BJ (cell line): ENCODE measurements at regions not wholly inside any gene's neighbourhood (a gene's known extent, or its start where the extent isn't known, plus 50 kb on each side); places are given as distances from the start of the nearest gene placed in this dataset.

Experiments
- CTCF ChIA-PET: fragments of 350-600 bp; formaldehyde crosslinking; extraction: SDS; loops from one replicate; lab custom pipeline; 2021; ENCODE audit warnings: antibody characterized with exemption, inconsistent platforms; lab: Yijun Ruan, JAX
- POLR2A ChIA-PET: fragments of 300-600 bp; sonication (Branson Sonifier 250); formaldehyde crosslinking; extraction: SDS; loops from one replicate; lab custom pipeline; 2021; ENCODE audit warnings: antibody characterized with exemption; lab: Charles Lee
- DNase-seq: peaks from one replicate; pipeline ENCODE4 v3.0.0-alpha.2; 2011; ENCODE audit warnings: low read depth
- H3K27me3 ChIP-seq: 2 replicates; pipeline ENCODE4 v1.6.0; 2011; ENCODE audit warnings: low read length; ENCODE audit not compliant: control insufficient read depth, insufficient read depth
- H3K36me3 ChIP-seq: 2 replicates; pipeline ENCODE4 v1.5.1; 2011; ENCODE audit warnings: low read length; ENCODE audit not compliant: control insufficient read depth, insufficient read depth
- H3K4me3 ChIP-seq: 2 replicates; pipeline ENCODE4 v1.5.1; 2011; ENCODE audit warnings: low read depth, mild to moderate bottlenecking, control low read depth, low read length
- TF ChIP-seq, protein P1 (sequence below): IDR thresholded peaks from 2 replicates; pipeline ENCODE4 v1.5.1; 2011; ENCODE audit warnings: low read depth, mild to moderate bottlenecking, control low read depth, inconsistent platforms, low read length, moderate library complexity; ENCODE audit not compliant: insufficient read depth

DNA sequence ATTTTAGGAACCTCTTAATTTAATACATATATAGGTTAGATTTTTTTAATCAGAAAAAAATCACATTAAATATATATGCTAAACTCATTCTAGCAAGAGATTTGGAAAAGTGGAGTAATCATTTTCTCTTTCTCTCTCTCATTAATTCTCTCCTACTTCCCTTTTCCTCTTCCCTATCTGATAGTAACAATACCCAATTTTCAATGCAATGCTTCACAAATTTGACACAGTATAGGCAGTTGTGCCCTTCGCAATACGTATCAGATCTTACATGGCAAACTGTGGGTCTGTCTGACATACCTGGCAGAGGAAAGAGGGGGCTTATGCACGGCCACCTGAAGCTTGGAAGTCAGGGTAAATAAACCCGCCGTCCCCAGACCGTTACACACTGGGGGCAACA lies 444.3 kb downstream of the NBAS start:
- Histone ChIP-seq H3K36me3 (no peaks in the 10 kb centered on the region), H3K4me3 (no peak overlapping the region), H3K27me3 (no peaks in the 10 kb centered on the region)
- CTCF ChIA-PET = interaction anchor here (0.6 kb wide), 1 partner anchor 864 kb away, joined by 3 read pairs; no protein-coding TSS in a partner anchor
- TF ChIP-seq, protein P1, sequence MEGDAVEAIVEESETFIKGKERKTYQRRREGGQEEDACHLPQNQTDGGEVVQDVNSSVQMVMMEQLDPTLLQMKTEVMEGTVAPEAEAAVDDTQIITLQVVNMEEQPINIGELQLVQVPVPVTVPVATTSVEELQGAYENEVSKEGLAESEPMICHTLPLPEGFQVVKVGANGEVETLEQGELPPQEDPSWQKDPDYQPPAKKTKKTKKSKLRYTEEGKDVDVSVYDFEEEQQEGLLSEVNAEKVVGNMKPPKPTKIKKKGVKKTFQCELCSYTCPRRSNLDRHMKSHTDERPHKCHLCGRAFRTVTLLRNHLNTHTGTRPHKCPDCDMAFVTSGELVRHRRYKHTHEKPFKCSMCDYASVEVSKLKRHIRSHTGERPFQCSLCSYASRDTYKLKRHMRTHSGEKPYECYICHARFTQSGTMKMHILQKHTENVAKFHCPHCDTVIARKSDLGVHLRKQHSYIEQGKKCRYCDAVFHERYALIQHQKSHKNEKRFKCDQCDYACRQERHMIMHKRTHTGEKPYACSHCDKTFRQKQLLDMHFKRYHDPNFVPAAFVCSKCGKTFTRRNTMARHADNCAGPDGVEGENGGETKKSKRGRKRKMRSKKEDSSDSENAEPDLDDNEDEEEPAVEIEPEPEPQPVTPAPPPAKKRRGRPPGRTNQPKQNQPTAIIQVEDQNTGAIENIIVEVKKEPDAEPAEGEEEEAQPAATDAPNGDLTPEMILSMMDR = no peak
- POLR2A ChIA-PET = no interaction called here
- DNase-seq = no peak
